ENCODE measurements at regions not wholly inside any gene's neighbourhood (a gene's known extent, or its start where the extent isn't known, plus 50 kb on each side); places are given as distances from the start of the nearest gene placed in this dataset.

GRCh38 chr4:100820249-100820648 is 302.4 kb upstream of the EMCN start:
- Histone ChIP-seq H4K91ac (ENCODE audit: insufficient read length, low read depth, low read length) (no peak overlapping the region), H2BK15ac (ENCODE audit: low read depth, low read length) (no peak overlapping the region), H2BK12ac (ENCODE audit: insufficient read length, low read depth, low read length) (no peak overlapping the region), H3K9me3 (ENCODE audit: control insufficient read depth, low read depth, low read length) (no peaks in the 10 kb centered on the region), H3K23me2 (ENCODE audit: insufficient read length, low read depth, low read length, poor library complexity, severe bottlenecking) (no peaks in the 10 kb centered on the region), H4K5ac (ENCODE audit: insufficient read length, low read depth, low read length) (no peak overlapping the region), H3K4me2 (ENCODE audit: insufficient read depth, insufficient read length, low read length) (no peak overlapping the region), H4K20me1 (ENCODE audit: control insufficient read depth, insufficient read depth, insufficient read length) (no peaks in the 10 kb centered on the region), H3K27ac (ENCODE audit: insufficient read length, low read depth, low read length) (no peak overlapping the region), H2BK20ac (ENCODE audit: low read depth, low read length, poor library complexity, severe bottlenecking) (no peak overlapping the region), H2AK5ac (ENCODE audit: insufficient read length, low read length) (no peak overlapping the region), H3K4ac (ENCODE audit: low read depth, low read length) (no peak overlapping the region), H2BK5ac (ENCODE audit: insufficient read length, low read length) (no peak overlapping the region), H3K4me1 (ENCODE audit: insufficient read depth, low read length) (peaks cover 9% of the 10 kb centered on the region), H4K8ac (replicated peaks; ENCODE audit: insufficient read length, low read depth, low read length) (no peak overlapping the region), H3K79me2 (ENCODE audit: insufficient read depth, low read length) (no peaks in the 10 kb centered on the region), H2AFZ (ENCODE audit: low read length) (no peak overlapping the region), H3K27me3 (ENCODE audit: insufficient read depth, low read length) (no peaks in the 10 kb centered on the region), H3K9ac (ENCODE audit: extremely low read depth, insufficient read length, low read length) (no peak overlapping the region), H3K79me1 (ENCODE audit: insufficient read depth, low read depth, low read length, poor library complexity, severe bottlenecking) (no peaks in the 10 kb centered on the region), H2BK120ac (ENCODE audit: low read depth, low read length, poor library complexity, severe bottlenecking) (no peak overlapping the region), H3K56ac (ENCODE audit: insufficient read length, low read depth, low read length) (no peak overlapping the region), H3T11ph (ENCODE audit: low read length) (no peak overlapping the region), H3K18ac (ENCODE audit: insufficient read length, low read depth, low read length) (no peak overlapping the region), H3K14ac (ENCODE audit: insufficient read depth, low read length) (no peak overlapping the region), H3K23ac (ENCODE audit: insufficient read length, low read depth, low read length) (no peak overlapping the region)
- Mint-ChIP-seq H3K27ac (no peak overlapping the region), H3K4me3 (no peak overlapping the region), H3K9me3 (no peaks in the 10 kb centered on the region), H3K27me3 (ENCODE audit: low read depth) (no peaks in the 10 kb centered on the region), H3K4me1 (peaks cover 10% of the 10 kb centered on the region in 2 experiments), H3K36me3 (ENCODE audit: insufficient read depth in 1 of 3, low read depth in 3 of 3) (no peaks in the 10 kb centered on the region)
- no CpG with 5 or more reads among the region's 3 CpGs for WGBS (ENCODE audit: extremely low coverage, insufficient read length, low lambda C conversion rate)
- no peak for DNase-seq
- no peak for TF ChIP-seq CTCF (conservative IDR thresholded peaks at IDR 0.05)

Measured in H9 (cell line).